Activated B cell treated with CpG ODN at 0.5 μM for 24 hours (primary cell): ENCODE measurements at regions not wholly inside any gene's neighbourhood (a gene's known extent, or its start where the extent isn't known, plus 50 kb on each side); places are given as distances from the start of the nearest gene placed in this dataset.

Source experiments
- ATAC-seq: fragments of 200-7000 bp; cut with Tn5 transposase; one replicate; pipeline ENCODE4 v1.10.0; 2021; ENCODE audit warnings: low read depth, mild to moderate bottlenecking, moderate library complexity
- CTCF ChIA-PET: fragments of 350-600 bp; sonication (Branson Sonifier 250); formaldehyde crosslinking; loops from one replicate; lab custom pipeline; 2021; ENCODE audit warnings: antibody characterized with exemption; lab: Charles Lee
- POLR2A ChIA-PET: fragments of 350-600 bp; sonication (Branson Sonifier 250); formaldehyde crosslinking; loops from one replicate; lab custom pipeline; 2021; ENCODE audit warnings: antibody characterized with exemption; lab: Charles Lee
- DNase-seq: peaks from one replicate; pipeline ENCODE4 v3.0.0; 2022
- H3K27ac Mint-ChIP-seq: one replicate; pipeline ENCODE4 v1.8.0; 2020; ENCODE audit warnings: mixed read lengths
- H3K27me3 Mint-ChIP-seq: one replicate; pipeline ENCODE4 v1.8.0; 2021; ENCODE audit warnings: mixed read lengths
- H3K36me3 Mint-ChIP-seq: one replicate; pipeline ENCODE4 v1.8.0; 2021; ENCODE audit warnings: low read depth, mixed read lengths
- H3K4me1 Mint-ChIP-seq: one replicate; pipeline ENCODE4 v1.8.0; 2021; ENCODE audit warnings: mixed read lengths
- H3K4me3 Mint-ChIP-seq: one replicate; pipeline ENCODE4 v1.8.0; 2020; ENCODE audit warnings: mild to moderate bottlenecking, mixed read lengths
- H3K9me3 Mint-ChIP-seq: one replicate; pipeline ENCODE4 v1.8.0; 2020; ENCODE audit warnings: mixed read lengths
- intact Hi-C: fragments of 100-400 bp; cut with micrococcal nuclease; formaldehyde crosslinking; loops from one replicate; pipeline ENCODE4 v1.15.1; 2024
- TF ChIP-seq, protein P1 (sequence below): fragments of 200-600 bp; IDR thresholded peaks from one replicate; pipeline ENCODE4 v1.8.0; 2022; ENCODE audit warnings: antibody characterized with exemption, mild to moderate bottlenecking

DNA sequence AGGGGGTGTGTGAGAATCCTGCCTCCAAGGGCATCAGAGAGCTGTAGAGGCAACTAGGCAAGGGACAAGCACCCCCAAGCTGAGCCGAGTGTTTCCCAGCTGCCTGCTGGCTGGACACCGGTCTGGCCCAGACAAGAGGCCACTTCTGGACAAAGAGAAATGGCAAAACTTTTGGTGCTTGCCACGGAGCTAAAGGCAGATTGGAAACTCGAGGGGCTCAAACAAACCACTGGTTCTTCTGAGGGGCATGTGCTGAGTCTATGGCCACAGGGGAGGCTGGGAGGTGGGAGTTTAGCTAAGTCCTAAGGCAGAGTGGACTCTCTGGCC lies 66.5 kb upstream of the INPP5A start:
- Mint-ChIP-seq H3K9me3 (peaks cover 3% of the 10 kb centered on the region), H3K4me3 (no peak overlapping the region), H3K4me1 (peaks cover 3% of the 10 kb centered on the region), H3K27me3 (peaks cover 18% of the 10 kb centered on the region), H3K36me3 (no peaks in the 10 kb centered on the region), H3K27ac (no peak overlapping the region)
- CTCF ChIA-PET = no interaction called here
- ATAC-seq (no peak), DNase-seq (no peak)
- TF ChIP-seq, protein P1, sequence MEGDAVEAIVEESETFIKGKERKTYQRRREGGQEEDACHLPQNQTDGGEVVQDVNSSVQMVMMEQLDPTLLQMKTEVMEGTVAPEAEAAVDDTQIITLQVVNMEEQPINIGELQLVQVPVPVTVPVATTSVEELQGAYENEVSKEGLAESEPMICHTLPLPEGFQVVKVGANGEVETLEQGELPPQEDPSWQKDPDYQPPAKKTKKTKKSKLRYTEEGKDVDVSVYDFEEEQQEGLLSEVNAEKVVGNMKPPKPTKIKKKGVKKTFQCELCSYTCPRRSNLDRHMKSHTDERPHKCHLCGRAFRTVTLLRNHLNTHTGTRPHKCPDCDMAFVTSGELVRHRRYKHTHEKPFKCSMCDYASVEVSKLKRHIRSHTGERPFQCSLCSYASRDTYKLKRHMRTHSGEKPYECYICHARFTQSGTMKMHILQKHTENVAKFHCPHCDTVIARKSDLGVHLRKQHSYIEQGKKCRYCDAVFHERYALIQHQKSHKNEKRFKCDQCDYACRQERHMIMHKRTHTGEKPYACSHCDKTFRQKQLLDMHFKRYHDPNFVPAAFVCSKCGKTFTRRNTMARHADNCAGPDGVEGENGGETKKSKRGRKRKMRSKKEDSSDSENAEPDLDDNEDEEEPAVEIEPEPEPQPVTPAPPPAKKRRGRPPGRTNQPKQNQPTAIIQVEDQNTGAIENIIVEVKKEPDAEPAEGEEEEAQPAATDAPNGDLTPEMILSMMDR = no peak
- intact Hi-C loops = no loop called here
- POLR2A ChIA-PET = no interaction called here

DNA sequence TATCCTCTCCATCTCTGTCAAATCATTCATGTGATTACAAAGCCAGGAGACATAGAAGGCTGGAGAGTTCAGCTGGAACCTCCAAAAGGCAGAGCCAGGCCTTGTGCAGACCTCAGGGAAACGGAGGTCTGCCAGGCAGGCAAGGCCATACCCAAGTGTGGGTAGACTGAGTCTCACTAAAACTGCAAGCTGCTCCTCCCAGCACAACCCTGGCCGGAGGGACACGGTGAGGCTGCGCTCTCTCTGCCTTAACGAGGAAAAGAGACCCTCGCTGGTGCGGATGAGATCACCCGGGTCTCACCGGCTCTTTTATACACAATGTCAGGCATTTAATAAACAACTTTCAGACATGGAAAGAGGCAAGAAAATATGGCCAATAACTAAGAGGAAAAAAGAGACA lies 66.1 kb upstream of the INPP5A start:
- intact Hi-C loops = no loop called here
- Mint-ChIP-seq H3K27me3 (peaks cover 18% of the 10 kb centered on the region), H3K27ac (no peak overlapping the region), H3K4me1 (peaks cover 3% of the 10 kb centered on the region), H3K36me3 (no peaks in the 10 kb centered on the region), H3K4me3 (no peak overlapping the region), H3K9me3 (peaks cover 3% of the 10 kb centered on the region)
- DNase-seq (no peak), ATAC-seq (no peak)
- TF ChIP-seq, protein P1 = no peak
- ChIA-PET POLR2A (no interaction called here), CTCF (no interaction called here)

DNA sequence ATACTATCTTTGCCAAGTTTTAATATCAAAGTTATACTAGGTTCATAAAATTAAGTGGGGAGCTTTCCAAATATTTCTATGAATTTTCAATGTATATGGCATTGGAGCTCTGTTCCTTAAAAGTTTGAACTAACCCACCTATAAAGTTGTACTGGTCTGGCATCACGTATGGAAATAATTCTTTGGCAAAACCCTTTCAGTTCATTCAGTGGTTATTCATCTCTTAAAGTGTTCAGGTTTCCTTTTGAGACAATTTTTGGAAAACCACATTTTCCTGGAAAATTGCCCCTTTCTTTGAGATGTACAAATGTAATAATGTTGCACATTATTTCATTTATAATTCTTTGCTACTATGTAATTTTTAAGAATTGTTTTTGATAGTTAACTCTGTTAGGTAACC lies 62.5 kb upstream of the INPP5A start:
- CTCF ChIA-PET = no interaction called here
- intact Hi-C loops = loop anchor here (5.0 kb wide), 1 partner anchor 42 kb away; no protein-coding TSS in a partner anchor

DNA sequence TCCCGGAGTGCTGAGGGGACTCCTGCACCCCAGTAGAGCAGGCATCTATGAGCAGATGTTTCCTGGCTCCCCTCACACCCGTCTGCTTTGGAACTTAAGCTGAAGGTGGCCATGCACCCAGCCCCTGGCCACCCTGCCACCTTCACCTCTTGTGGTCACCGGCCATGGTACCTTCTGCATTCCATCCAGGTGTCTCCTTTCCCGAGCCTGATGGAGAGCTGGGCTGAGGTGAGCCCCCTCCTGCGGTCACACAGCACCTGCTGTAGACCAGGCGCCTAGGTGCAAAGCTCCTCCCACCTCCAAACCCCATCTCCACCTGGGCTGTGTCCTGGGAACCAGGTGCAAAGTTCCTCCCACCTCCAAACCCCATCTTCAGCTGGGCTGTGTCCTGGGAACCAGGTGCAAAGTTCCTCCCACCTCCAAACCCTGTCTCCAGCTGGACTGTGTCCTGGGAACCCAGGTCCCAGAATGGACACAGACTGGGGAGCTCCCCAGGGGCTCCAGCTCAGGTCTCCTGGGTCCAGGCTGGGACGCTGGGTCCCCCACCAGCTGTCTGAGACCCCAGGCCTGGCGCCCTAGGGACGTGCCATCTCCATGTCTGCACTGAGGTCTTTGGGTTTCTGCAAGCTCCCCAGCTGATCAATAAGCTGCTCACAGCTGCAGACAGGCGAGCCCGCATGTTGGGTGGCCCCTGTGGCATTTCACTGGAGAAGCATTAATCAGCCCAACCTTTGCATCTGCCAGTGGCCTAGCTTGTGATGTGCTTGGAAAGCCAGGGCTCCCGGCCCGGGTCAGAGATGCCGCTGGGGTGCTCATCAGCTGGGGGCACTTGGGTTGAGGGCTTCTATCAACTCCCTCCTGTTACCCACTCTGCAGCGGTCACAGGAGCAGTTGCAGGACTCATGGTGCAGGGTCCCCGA lies 61.2 kb upstream of the INPP5A start:
- POLR2A ChIA-PET = no interaction called here
- Mint-ChIP-seq H3K36me3 (no peaks in the 10 kb centered on the region), H3K27me3 (peaks cover 18% of the 10 kb centered on the region), H3K9me3 (peaks cover 3% of the 10 kb centered on the region), H3K4me3 (no peak overlapping the region), H3K4me1 (no peaks in the 10 kb centered on the region), H3K27ac (no peak overlapping the region)
- DNase-seq (no peak), ATAC-seq (no peak)
- intact Hi-C loops = loop anchor here (5.0 kb wide), 1 partner anchor 41 kb away; no protein-coding TSS in a partner anchor
- TF ChIP-seq, protein P1 = no peak
- CTCF ChIA-PET = no interaction called here

More for the DNA sequence above, 62.5 kb upstream of the INPP5A start:
- DNase-seq = no peak
- TF ChIP-seq, protein P1 = no peak
- H3K36me3 Mint-ChIP-seq = no peaks in the 10 kb centered on the region
- peaks cover 20% of the 10 kb centered on the region for H3K27me3 Mint-ChIP-seq
- H3K4me1 Mint-ChIP-seq = no peaks in the 10 kb centered on the region
- ATAC-seq = no peak
- H3K27ac Mint-ChIP-seq = no peak overlapping the region
- POLR2A ChIA-PET = no interaction called here
- H3K4me3 Mint-ChIP-seq = no peak overlapping the region
- peaks cover 3% of the 10 kb centered on the region for H3K9me3 Mint-ChIP-seq

DNA sequence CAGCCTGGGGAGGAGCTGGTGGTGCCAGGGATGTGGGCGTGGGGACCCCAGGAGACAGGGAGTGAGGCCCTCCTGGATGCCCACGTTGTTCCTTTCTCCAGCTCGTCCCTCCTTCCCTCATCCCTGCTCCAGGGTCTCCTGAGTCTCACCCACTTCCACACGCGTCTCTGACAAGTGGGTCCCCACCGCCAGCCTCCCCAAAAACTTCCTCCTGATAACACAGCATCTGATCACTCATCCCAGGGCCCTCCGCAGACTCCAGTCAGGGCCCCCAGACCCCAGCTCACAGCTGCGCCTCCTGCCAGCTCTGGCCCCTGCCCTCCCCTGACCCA lies 60.6 kb upstream of the INPP5A start:
- Mint-ChIP-seq H3K4me1 (no peaks in the 10 kb centered on the region), H3K4me3 (no peak overlapping the region), H3K27ac (no peak overlapping the region), H3K9me3 (no peaks in the 10 kb centered on the region), H3K36me3 (no peaks in the 10 kb centered on the region), H3K27me3 (peaks cover 18% of the 10 kb centered on the region)
- DNase-seq (no peak), ATAC-seq (no peak)
- TF ChIP-seq, protein P1 = no peak
- CTCF ChIA-PET = no interaction called here
- POLR2A ChIA-PET = no interaction called here
- intact Hi-C loops = loop anchor here (5.0 kb wide), 1 partner anchor 40 kb away; no protein-coding TSS in a partner anchor
